SU-DHL-6 (cell line): ENCODE measurements at regions not wholly inside any gene's neighbourhood (a gene's known extent, or its start where the extent isn't known, plus 50 kb on each side); places are given as distances from the start of the nearest gene placed in this dataset.

Experiments
- CTCF ChIP-seq: fragments of 200-600 bp; sonication (generic); IDR thresholded peaks from one replicate; pipeline ENCODE4 v1.5.1; 2017; ENCODE audit warnings: antibody characterized with exemption, mild to moderate bottlenecking, low read length, moderate library complexity; ENCODE audit not compliant: insufficient read depth, poor library complexity, severe bottlenecking
- EZH2phosphoT487 ChIP-seq: fragments of 200-600 bp; sonication (generic), shearing (Covaris generic); conservative IDR thresholded peaks from 2 replicates; pipeline ENCODE4 v1.6.1; 2018; ENCODE audit warnings: mild to moderate bottlenecking, antibody characterized with exemption, low read length, moderate library complexity, mixed read lengths

DNA sequence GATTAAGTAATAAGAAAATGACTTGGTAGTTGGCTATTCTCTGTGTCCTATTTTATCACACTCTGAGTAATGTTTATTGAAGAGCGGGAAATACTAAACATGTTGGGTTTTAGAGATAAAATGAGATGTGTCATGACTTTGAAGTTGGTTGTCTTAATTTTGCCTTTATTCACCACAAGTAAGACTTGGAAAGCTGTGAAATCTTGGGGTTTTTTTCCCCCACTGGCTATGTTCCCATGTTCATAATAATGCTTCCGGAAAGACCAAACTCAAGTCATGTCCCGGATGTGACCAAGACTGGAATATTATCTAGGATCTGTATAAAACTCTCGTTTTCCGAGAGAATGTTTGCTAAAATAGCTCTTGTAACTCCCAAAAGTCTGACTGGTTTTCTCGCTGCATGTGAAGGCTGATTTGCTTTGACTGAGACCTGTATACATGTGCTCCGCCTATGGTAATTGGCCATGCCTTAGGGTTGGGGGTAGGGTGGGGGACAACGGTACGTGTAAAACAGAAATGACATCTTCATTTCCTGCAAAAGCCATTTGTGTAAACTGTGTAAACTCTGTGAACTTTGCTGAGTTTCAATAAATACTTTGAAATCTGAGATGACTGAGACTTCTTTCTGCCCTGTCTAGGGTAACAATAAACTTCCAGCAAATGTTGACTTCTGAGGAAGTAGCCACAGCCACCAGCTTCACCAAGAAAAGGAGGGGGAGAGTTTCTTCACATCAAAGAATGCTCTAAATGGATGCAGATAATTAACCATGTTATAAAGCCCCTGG is 169.6 kb downstream of the ZNF365 start:
- TF ChIP-seq CTCF (no peak), EZH2phosphoT487 (no peak)
